AG04450 (cell line): ENCODE measurements at regions not wholly inside any gene's neighbourhood (a gene's known extent, or its start where the extent isn't known, plus 50 kb on each side); places are given as distances from the start of the nearest gene placed in this dataset.

Experiments
- CTCF ChIA-PET: fragments of 300-600, 350-600 bp; formaldehyde crosslinking; extraction: SDS; loops from one replicate; lab custom pipeline; 2022; ENCODE audit warnings: antibody characterized with exemption, inconsistent platforms; lab: Charles Lee
- POLR2A ChIA-PET: fragments of 350-600 bp; formaldehyde crosslinking; extraction: SDS; loops from one replicate; lab custom pipeline; 2021; ENCODE audit warnings: antibody characterized with exemption, inconsistent platforms; lab: Yijun Ruan, JAX
- DNase-seq: peaks from one replicate; pipeline ENCODE4 v3.0.0-alpha.2; 2011; ENCODE audit warnings: low read depth, low spot score
- H3K27ac ChIP-seq: one replicate; pipeline ENCODE4 v1.5.1; 2012; ENCODE audit warnings: low read depth, low read length, control low read depth
- H3K27me3 ChIP-seq: one replicate; pipeline ENCODE4 v1.6.0; 2012; ENCODE audit warnings: low read length; ENCODE audit not compliant: control insufficient read depth, insufficient read depth
- H3K4me3 ChIP-seq: 2 replicates; pipeline ENCODE4 v1.5.1; 2011; ENCODE audit warnings: mild to moderate bottlenecking, low read depth, low read length, control low read depth
- H3K9me3 ChIP-seq: 2 replicates; pipeline ENCODE4 v1.5.1; 2012; ENCODE audit warnings: low read length; ENCODE audit not compliant: control insufficient read depth, insufficient read depth
- TF ChIP-seq, protein P1 (sequence below): IDR thresholded peaks from 2 replicates; pipeline ENCODE4 v1.5.1; 2011; ENCODE audit warnings: low read depth, low read length, control low read depth, inconsistent platforms

DNA sequence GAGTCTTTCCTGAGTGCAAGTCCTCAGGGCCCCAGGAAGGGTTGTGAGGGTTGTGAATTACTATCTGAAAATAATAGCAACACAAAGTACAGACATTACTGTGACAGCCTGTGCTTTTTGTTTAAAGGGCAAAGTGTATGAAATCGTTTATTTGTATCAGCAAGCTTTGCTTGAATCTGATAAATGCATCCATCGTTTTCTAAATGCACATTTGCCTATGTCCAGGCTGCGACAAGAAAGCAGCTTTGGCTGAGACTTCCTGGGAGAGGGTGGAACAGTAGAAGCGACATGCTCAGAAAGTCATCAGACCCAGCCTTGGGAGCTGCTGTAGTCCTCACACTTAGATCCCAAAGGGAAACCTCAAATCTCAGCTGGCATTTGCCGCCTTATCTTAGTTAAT, 524.2 kb upstream of the SALL3 start:
- CTCF ChIA-PET, result no interaction called here
- H3K27ac ChIP-seq, result no peak overlapping the region

DNA sequence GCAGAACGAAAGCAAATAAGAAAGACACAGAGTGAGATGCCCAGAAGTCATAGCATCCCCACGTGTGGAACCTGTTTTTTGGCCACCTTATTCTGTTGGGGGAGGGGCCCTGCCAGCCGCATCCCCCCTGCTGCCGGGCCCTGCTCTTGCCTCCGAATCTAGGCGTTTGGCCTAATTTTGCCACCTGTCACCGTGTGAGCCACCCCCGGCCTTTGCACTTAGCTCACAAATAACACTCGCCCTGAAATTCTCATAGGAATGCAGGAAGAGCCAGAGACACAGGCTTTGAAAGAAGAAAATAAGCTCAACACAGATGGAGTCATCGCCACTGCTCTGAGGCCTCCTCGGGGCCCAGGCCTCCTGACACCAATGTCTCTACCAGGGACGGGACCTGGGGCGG, 522.6 kb upstream of the SALL3 start:
- no peak overlapping the region for H3K27ac ChIP-seq
- ChIA-PET POLR2A (no interaction called here), CTCF (no interaction called here)
- no peaks in the 10 kb centered on the region for H3K27me3 ChIP-seq
- DNase-seq, result no peak
- H3K4me3 ChIP-seq, result no peak overlapping the region
- H3K9me3 ChIP-seq, result peaks cover 35% of the 10 kb centered on the region
- TF ChIP-seq, protein P1, sequence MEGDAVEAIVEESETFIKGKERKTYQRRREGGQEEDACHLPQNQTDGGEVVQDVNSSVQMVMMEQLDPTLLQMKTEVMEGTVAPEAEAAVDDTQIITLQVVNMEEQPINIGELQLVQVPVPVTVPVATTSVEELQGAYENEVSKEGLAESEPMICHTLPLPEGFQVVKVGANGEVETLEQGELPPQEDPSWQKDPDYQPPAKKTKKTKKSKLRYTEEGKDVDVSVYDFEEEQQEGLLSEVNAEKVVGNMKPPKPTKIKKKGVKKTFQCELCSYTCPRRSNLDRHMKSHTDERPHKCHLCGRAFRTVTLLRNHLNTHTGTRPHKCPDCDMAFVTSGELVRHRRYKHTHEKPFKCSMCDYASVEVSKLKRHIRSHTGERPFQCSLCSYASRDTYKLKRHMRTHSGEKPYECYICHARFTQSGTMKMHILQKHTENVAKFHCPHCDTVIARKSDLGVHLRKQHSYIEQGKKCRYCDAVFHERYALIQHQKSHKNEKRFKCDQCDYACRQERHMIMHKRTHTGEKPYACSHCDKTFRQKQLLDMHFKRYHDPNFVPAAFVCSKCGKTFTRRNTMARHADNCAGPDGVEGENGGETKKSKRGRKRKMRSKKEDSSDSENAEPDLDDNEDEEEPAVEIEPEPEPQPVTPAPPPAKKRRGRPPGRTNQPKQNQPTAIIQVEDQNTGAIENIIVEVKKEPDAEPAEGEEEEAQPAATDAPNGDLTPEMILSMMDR, result no peak

More for the DNA sequence above, 524.2 kb upstream of the SALL3 start:
- Histone ChIP-seq H3K27me3 (no peaks in the 10 kb centered on the region), H3K4me3 (no peak overlapping the region), H3K9me3 (peaks cover 39% of the 10 kb centered on the region)
- no peak for DNase-seq
- POLR2A ChIA-PET, result no interaction called here
- TF ChIP-seq, protein P1, result no peak

DNA sequence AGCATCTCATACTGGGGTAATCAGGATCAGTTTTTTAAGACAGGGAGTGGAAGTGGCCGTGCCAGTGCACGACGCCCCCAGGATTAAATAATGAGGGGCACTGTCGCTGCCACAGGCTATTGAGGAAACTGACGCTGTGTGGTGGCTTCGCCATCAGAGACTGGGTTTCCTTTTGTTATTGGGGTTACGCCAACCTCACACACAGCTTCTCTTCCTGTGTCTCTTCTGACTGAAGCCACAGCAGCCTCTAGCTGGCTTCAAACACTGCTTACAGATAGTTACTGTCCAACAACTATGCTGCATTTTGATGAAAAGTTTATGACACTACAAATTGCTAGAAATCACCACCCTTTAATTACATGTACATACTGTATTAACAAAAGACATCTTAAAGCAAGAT, 521.9 kb upstream of the SALL3 start:
- POLR2A ChIA-PET, result no interaction called here
- peaks cover 35% of the 10 kb centered on the region for H3K9me3 ChIP-seq
- H3K27me3 ChIP-seq, result no peaks in the 10 kb centered on the region
- CTCF ChIA-PET, result no interaction called here
- no peak overlapping the region for H3K27ac ChIP-seq
- TF ChIP-seq, protein P1, result no peak
- no peak overlapping the region for H3K4me3 ChIP-seq
- DNase-seq, result no peak

DNA sequence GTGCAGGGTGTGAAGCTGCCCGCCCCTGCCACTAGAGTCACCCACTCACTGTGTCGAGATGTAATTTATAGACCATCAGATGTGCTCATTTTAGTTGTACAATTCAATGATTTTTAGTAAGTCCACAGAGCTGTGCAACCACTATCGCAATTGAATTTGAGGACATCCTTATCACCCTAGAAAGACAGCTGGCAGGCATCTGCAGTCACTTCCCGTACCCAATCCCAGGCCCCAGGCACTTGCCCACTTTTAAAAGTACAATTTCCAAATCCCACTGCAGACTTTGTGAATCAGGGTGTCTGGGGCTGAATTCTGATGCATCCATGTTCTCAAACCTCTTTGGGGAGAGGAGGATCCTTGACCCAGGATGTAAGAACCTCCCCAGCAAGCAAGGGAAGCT, 521.3 kb upstream of the SALL3 start:
- Histone ChIP-seq H3K4me3 (no peak overlapping the region), H3K27me3 (no peaks in the 10 kb centered on the region), H3K27ac (no peak overlapping the region), H3K9me3 (peaks cover 35% of the 10 kb centered on the region)
- no peak for DNase-seq
- TF ChIP-seq, protein P1, result no peak
- ChIA-PET POLR2A (no interaction called here), CTCF (no interaction called here)

DNA sequence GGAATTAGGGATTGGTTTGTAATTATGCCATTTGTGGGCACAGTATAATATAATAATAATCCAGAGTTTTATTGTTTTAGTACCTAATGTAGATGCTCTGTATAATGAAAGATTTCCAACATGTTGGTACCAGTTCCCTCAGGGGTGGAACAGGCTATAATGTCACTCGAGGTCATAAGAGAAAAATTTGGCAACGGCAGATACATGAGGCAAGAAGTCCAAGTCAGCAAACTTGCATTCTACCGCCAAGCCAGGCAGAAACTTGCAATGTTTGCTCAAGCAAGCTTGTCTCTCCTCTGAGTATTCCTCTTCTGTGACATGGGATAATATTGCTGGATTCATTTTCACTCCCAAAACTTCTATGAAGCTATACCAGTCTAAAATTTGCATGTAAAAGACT, 520.0 kb upstream of the SALL3 start:
- no peak for DNase-seq
- CTCF ChIA-PET, result no interaction called here
- POLR2A ChIA-PET, result no interaction called here
- Histone ChIP-seq H3K27me3 (no peaks in the 10 kb centered on the region), H3K27ac (no peak overlapping the region), H3K9me3 (peaks cover 30% of the 10 kb centered on the region), H3K4me3 (no peak overlapping the region)
- TF ChIP-seq, protein P1, result no peak
